ENCODE measurements at regions not wholly inside any gene's neighbourhood (a gene's known extent, or its start where the extent isn't known, plus 50 kb on each side); places are given as distances from the start of the nearest gene placed in this dataset.

GRCh38 chr5:60323596-60323995 is 376.4 kb downstream of the DEPDC1B start:
- 68% methylated on average over 3 of the region's 3 CpGs for WGBS

GRCh38 chr5:60312098-60312497 is 387.9 kb downstream of the DEPDC1B start:
- Histone ChIP-seq H3K4me3 (no peak overlapping the region), H3K27ac (no peak overlapping the region), H3K9me3 (no peaks in the 10 kb centered on the region), H3K36me3 (no peaks in the 10 kb centered on the region), H3K4me1 (no peaks in the 10 kb centered on the region), H3K27me3 (no peaks in the 10 kb centered on the region)
- TF ChIP-seq POLR2AphosphoS5 (IDR thresholded peaks at IDR 0.05), result no peak
- TF ChIP-seq POLR2A (IDR thresholded peaks at IDR 0.05), result no peak
- TF ChIP-seq EP300 (IDR thresholded peaks at IDR 0.05), result no peak
- TF ChIP-seq, protein P1, sequence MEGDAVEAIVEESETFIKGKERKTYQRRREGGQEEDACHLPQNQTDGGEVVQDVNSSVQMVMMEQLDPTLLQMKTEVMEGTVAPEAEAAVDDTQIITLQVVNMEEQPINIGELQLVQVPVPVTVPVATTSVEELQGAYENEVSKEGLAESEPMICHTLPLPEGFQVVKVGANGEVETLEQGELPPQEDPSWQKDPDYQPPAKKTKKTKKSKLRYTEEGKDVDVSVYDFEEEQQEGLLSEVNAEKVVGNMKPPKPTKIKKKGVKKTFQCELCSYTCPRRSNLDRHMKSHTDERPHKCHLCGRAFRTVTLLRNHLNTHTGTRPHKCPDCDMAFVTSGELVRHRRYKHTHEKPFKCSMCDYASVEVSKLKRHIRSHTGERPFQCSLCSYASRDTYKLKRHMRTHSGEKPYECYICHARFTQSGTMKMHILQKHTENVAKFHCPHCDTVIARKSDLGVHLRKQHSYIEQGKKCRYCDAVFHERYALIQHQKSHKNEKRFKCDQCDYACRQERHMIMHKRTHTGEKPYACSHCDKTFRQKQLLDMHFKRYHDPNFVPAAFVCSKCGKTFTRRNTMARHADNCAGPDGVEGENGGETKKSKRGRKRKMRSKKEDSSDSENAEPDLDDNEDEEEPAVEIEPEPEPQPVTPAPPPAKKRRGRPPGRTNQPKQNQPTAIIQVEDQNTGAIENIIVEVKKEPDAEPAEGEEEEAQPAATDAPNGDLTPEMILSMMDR (IDR thresholded peaks at IDR 0.05), result no peak
- DNase-seq (ENCODE audit: low spot score in 2 of 2), result no peak
- 85% methylated on average over 2 of the region's 2 CpGs for WGBS

More at GRCh38 chr5:60323596-60323995, 376.4 kb downstream of the DEPDC1B start:
- Histone ChIP-seq H3K36me3 (no peaks in the 10 kb centered on the region), H3K9me3 (peaks cover 3% of the 10 kb centered on the region), H3K4me1 (no peaks in the 10 kb centered on the region), H3K27me3 (no peaks in the 10 kb centered on the region), H3K4me3 (no peak overlapping the region), H3K27ac (no peak overlapping the region)
- no peak for DNase-seq (ENCODE audit: low spot score in 2 of 2)
- TF ChIP-seq, protein P1 (IDR thresholded peaks at IDR 0.05), result no peak
- no peak for TF ChIP-seq POLR2AphosphoS5 (IDR thresholded peaks at IDR 0.05)
- TF ChIP-seq EP300 (IDR thresholded peaks at IDR 0.05), result no peak
- no peak for TF ChIP-seq POLR2A (IDR thresholded peaks at IDR 0.05)

DNA sequence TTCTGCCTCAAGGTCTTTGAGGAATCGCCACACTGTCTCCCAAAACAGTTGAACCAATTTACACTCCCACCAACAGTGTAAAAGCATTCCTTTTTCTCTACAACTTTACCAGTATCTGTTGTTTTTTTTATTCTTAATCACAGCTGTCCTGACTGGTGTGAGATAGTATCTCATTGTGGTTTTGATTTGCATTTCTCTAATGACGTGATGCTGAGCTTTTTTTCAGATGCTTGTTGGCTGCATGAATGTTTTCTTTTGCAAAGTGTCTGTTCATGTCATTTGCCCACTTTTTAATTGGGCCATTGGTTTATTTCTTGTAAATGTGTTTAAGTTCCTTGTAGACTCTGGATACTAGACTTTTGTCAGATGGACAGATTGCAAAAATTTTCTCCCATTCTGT is 400.0 kb downstream of the DEPDC1B start:
- TF ChIP-seq POLR2A (IDR thresholded peaks at IDR 0.05) (no peak), POLR2AphosphoS5 (IDR thresholded peaks at IDR 0.05) (no peak), EP300 (IDR thresholded peaks at IDR 0.05) (no peak)
- TF ChIP-seq, protein P1 (IDR thresholded peaks at IDR 0.05), result no peak
- H3K9me3 ChIP-seq, result no peaks in the 10 kb centered on the region

GRCh38 chr5:60297658-60298057 is 402.3 kb downstream of the DEPDC1B start:
- H3K27me3 ChIP-seq, result no peaks in the 10 kb centered on the region
- H3K9me3 ChIP-seq, result no peaks in the 10 kb centered on the region
- no peak for DNase-seq (ENCODE audit: low spot score in 2 of 2)
- 51% methylated on average over 1 of the region's 1 CpG for WGBS
- H3K36me3 ChIP-seq, result no peaks in the 10 kb centered on the region
- TF ChIP-seq POLR2A (IDR thresholded peaks at IDR 0.05), result no peak
- TF ChIP-seq, protein P1 (IDR thresholded peaks at IDR 0.05), result no peak
- TF ChIP-seq EP300 (IDR thresholded peaks at IDR 0.05), result no peak
- no peak for TF ChIP-seq POLR2AphosphoS5 (IDR thresholded peaks at IDR 0.05)
- H3K4me3 ChIP-seq, result no peak overlapping the region
- H3K4me1 ChIP-seq, result no peaks in the 10 kb centered on the region
- no peak overlapping the region for H3K27ac ChIP-seq

More for the DNA sequence above, 400.0 kb downstream of the DEPDC1B start:
- Histone ChIP-seq H3K27me3 (no peaks in the 10 kb centered on the region), H3K4me3 (no peak overlapping the region), H3K36me3 (no peaks in the 10 kb centered on the region), H3K27ac (no peak overlapping the region), H3K4me1 (no peaks in the 10 kb centered on the region)
- DNase-seq (ENCODE audit: low spot score in 2 of 2), result no peak
- WGBS, result 57% methylated on average over 2 of the region's 2 CpGs

DNA sequence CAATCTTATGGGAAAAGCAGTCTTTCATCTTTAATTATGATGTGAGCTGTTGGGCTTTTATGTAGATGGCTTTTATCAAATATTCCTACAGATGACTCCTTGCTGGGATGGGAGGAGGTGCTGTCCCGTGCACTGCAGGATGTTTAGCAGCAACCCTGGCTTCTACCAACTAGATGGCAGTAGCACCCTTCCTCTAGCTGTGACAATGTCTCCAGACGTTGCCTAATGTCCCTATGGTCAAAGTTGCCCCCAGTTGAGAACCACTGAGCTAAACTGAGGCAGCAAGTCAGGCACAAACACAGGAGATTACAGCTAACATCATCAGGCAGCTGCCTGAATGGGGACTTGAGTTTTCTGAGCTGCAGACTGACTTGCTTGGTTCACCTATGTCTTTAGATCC is 401.9 kb upstream of the PDE4D start:
- Histone ChIP-seq H3K4me1 (no peaks in the 10 kb centered on the region), H3K9me3 (no peaks in the 10 kb centered on the region), H3K4me3 (no peak overlapping the region), H3K27me3 (no peaks in the 10 kb centered on the region), H3K27ac (no peak overlapping the region), H3K36me3 (no peaks in the 10 kb centered on the region)
- DNase-seq (ENCODE audit: low spot score in 2 of 2), result no peak
- WGBS, result 9% methylated on average over 2 of the region's 2 CpGs
- TF ChIP-seq POLR2AphosphoS5 (IDR thresholded peaks at IDR 0.05) (no peak), EP300 (IDR thresholded peaks at IDR 0.05) (no peak)
- TF ChIP-seq, protein P1 (IDR thresholded peaks at IDR 0.05), result peak in 1 of 2 donors; percentile 20

Measured in suprapubic skin (tissue), 4 donors.